ACC112 (cell line): ENCODE measurements at regions not wholly inside any gene's neighbourhood (a gene's known extent, or its start where the extent isn't known, plus 50 kb on each side); places are given as distances from the start of the nearest gene placed in this dataset.

Experiments used
- H2AFZ ChIP-seq: fragments of 200-600 bp; sonication (generic); one replicate; pipeline ENCODE4 v1.6.0; 2017; ENCODE audit warnings: antibody characterized with exemption, low read length; ENCODE audit not compliant: unreplicated experiment
- H3K27ac ChIP-seq: fragments of 200-600 bp; sonication (generic); 2 replicates; pipeline ENCODE4 v1.5.1; 2014; ENCODE audit warnings: low read depth, mild to moderate bottlenecking, antibody characterized with exemption, low read length, moderate library complexity
- H3K27me3 ChIP-seq: fragments of 200-600 bp; sonication (generic); 2 replicates; pipeline ENCODE4 v1.6.1; 2014; ENCODE audit warnings: mild to moderate bottlenecking, antibody characterized with exemption, low read length, moderate library complexity, mixed read lengths; ENCODE audit not compliant: insufficient read depth
- H3K36me3 ChIP-seq: fragments of 200-600 bp; sonication (generic); 2 replicates; pipeline ENCODE4 v1.6.1; 2016; ENCODE audit warnings: mild to moderate bottlenecking, antibody characterized with exemption, low read length, moderate library complexity, mixed read lengths; ENCODE audit not compliant: insufficient read depth
- H3K4me1 ChIP-seq: fragments of 200-600 bp; sonication (generic); one replicate; pipeline ENCODE4 v1.6.1; 2016; ENCODE audit warnings: low read length, mixed read lengths; ENCODE audit not compliant: insufficient read depth, unreplicated experiment, control insufficient read depth
- H3K4me3 ChIP-seq: fragments of 200-600 bp; sonication (generic); 2 replicates; pipeline ENCODE4 v1.5.1; 2014; ENCODE audit warnings: mild to moderate bottlenecking, low read depth, low read length
- H3K79me2 ChIP-seq: fragments of 200-600 bp; sonication (generic); one replicate; pipeline ENCODE4 v1.6.0; 2016; ENCODE audit warnings: low read length; ENCODE audit not compliant: control insufficient read depth, unreplicated experiment, insufficient read depth

DNA sequence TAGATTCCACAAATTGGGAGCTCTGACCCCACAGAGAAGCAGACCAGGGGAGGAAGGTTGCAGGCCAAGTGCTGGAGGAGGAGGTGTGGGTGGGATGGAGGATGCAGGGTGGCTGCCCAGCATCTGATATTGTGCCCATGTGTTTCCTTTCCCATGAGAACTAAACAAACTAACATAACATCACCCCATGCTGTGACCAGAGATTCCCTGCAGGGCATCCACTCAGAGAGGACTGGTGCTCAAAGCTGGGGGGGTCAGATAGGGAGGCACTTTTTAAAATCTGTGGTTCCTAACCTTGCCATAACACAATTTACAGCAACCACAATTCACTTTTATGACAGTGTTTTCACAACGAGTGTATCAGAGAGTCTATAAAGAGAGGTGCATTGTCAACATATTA, 1277.6 kb downstream of the AACS start:
- Histone ChIP-seq H3K79me2 (no peaks in the 10 kb centered on the region), H3K4me1 (peaks cover 8% of the 10 kb centered on the region), H3K4me3 (no peak overlapping the region), H3K27me3 (no peaks in the 10 kb centered on the region), H2AFZ (no peak overlapping the region), H3K27ac (no peak overlapping the region), H3K36me3 (no peaks in the 10 kb centered on the region)

DNA sequence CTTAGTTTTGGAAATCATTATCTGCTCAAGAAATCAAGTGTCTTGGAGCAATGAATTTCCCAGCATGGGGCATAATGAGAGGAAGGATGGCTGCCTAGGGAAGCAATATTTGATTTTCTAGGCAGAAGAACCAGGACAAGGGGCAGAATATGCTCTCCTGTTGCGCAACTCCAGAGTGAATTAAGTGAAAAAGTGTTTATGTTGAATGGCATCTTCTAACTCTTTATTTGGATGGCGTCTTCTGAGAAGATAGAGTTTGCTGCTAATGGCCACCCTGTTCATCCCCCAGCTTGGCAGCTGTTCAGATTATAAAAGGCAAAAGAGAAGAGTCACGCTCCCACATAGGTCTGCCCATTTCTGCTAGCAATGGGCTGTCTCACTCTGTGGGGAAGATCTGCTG, 1278.1 kb downstream of the AACS start:
- H3K4me3 ChIP-seq: no peak overlapping the region
- peaks cover 3% of the 10 kb centered on the region for H3K4me1 ChIP-seq
- no peaks in the 10 kb centered on the region for H3K27me3 ChIP-seq
- H3K36me3 ChIP-seq: no peaks in the 10 kb centered on the region
- no peak overlapping the region for H2AFZ ChIP-seq
- no peak overlapping the region for H3K27ac ChIP-seq
- H3K79me2 ChIP-seq: no peaks in the 10 kb centered on the region

DNA sequence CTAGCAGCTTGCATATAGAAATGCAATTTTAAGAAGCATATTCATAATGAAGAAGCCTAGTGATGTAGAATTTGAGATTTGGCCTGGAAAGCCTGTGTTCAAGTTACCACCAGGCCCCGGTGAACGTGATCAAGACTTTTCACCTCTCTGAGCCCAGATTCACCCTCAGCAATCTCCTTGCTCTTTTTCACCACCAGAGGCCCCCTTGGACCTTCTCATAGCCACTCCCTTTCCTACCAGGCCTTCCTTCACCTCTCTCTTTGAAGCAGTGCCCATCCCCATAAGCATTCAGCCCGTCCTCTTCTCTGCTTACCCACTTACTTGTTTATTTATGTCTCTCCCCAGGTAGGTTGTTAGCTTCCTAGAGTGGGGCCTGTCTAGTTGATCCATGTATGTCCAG, 1280.9 kb downstream of the AACS start:
- no peaks in the 10 kb centered on the region for H3K79me2 ChIP-seq
- H3K4me3 ChIP-seq: no peak overlapping the region
- no peak overlapping the region for H2AFZ ChIP-seq
- H3K4me1 ChIP-seq: no peaks in the 10 kb centered on the region
- no peaks in the 10 kb centered on the region for H3K27me3 ChIP-seq
- no peaks in the 10 kb centered on the region for H3K36me3 ChIP-seq
- H3K27ac ChIP-seq: no peak overlapping the region

DNA sequence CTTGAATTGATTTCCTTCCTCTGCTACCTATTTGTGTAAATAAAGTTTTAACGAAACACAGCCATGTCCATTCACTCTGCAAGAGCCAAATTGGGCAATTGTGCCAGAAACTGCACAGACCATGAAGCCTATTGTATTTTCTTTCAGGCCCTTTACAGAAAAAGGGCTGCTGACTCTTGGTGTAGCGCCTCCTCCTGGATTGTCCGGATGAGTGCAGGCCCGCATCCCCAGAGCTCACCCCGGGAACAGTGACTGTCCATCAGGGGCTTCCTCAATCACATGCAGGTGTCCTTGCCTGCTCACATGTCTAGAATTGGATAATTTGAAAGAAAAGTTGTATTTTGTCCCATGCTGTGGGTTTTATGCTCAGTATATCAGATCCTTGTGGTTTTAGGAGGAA, 1282.2 kb downstream of the AACS start:
- no peak overlapping the region for H2AFZ ChIP-seq
- no peaks in the 10 kb centered on the region for H3K27me3 ChIP-seq
- no peaks in the 10 kb centered on the region for H3K79me2 ChIP-seq
- no peak overlapping the region for H3K4me3 ChIP-seq
- H3K4me1 ChIP-seq: no peaks in the 10 kb centered on the region
- no peak overlapping the region for H3K27ac ChIP-seq
- H3K36me3 ChIP-seq: no peaks in the 10 kb centered on the region

DNA sequence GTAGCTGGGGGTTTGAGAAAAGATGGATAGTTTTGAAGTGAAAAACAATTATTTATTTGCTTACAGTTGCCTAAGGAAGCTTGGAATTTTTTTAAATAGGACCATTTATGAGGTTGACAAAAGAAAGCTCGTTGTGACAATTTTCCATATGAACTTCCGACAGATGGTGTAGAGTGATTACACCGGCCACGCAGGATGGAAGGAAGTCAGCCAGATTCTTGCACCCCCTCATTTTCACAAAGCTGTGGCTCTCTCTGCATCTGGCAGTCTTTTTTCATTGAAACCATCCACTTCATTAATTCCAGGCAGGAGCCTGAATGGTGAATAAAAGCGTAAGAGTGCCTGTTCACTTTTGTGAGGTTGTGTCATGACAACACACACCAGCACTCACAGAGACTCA, 1284.1 kb downstream of the AACS start:
- no peaks in the 10 kb centered on the region for H3K36me3 ChIP-seq
- H3K27me3 ChIP-seq: no peaks in the 10 kb centered on the region
- no peak overlapping the region for H3K4me3 ChIP-seq
- no peak overlapping the region for H2AFZ ChIP-seq
- no peak overlapping the region for H3K27ac ChIP-seq
- peaks cover 6% of the 10 kb centered on the region for H3K4me1 ChIP-seq
- H3K79me2 ChIP-seq: no peaks in the 10 kb centered on the region

DNA sequence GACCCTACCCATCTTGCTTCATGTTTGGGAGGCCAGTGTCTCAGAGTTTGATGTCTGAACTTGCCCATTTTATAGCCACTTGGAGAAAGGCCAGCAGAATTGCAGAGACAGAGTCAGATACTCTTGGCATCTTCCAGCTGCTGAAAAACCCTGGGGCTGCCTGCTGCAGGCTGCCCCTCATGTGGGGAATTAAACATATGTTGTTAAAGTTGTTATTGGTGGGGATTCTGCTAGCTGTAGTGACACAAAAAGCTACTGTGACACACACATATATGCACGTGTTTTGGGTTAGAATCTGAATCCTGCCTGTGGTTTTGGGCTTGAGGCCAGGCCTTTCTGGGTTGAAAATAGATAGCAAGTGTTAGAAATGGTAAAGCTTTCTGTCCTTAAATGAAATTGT, 1288.4 kb downstream of the AACS start:
- Histone ChIP-seq H2AFZ (peak overlapping the region; percentile 11), H3K27ac (no peak overlapping the region), H3K27me3 (no peaks in the 10 kb centered on the region), H3K79me2 (no peaks in the 10 kb centered on the region), H3K36me3 (no peaks in the 10 kb centered on the region), H3K4me1 (peaks cover 6% of the 10 kb centered on the region), H3K4me3 (no peak overlapping the region)

- Histone ChIP-seq H3K27ac (no peak overlapping the region), H2AFZ (no peak overlapping the region), H3K36me3 (no peaks in the 10 kb centered on the region), H3K4me1 (peaks cover 6% of the 10 kb centered on the region), H3K4me3 (no peak overlapping the region), H3K27me3 (no peaks in the 10 kb centered on the region), H3K79me2 (no peaks in the 10 kb centered on the region)
These were observed 1289.4 kb downstream of the AACS start for GRCh38 chr12:126354633-126355032.

GRCh38 chr12:126355346-126355745, 1290.1 kb downstream of the AACS start:
- Histone ChIP-seq H3K36me3 (no peaks in the 10 kb centered on the region), H3K4me1 (peaks cover 6% of the 10 kb centered on the region), H3K79me2 (no peaks in the 10 kb centered on the region), H3K27me3 (no peaks in the 10 kb centered on the region), H2AFZ (no peak overlapping the region), H3K27ac (no peak overlapping the region), H3K4me3 (no peak overlapping the region)

- Histone ChIP-seq H3K27me3 (no peaks in the 10 kb centered on the region), H3K27ac (no peak overlapping the region), H3K4me3 (no peak overlapping the region), H3K36me3 (no peaks in the 10 kb centered on the region; the same call in 1 of the 2 replicates), H2AFZ (no peak overlapping the region), H3K79me2 (no peaks in the 10 kb centered on the region), H3K4me1 (peaks cover 7% of the 10 kb centered on the region)
These were observed 1293.6 kb downstream of the AACS start for GRCh38 chr12:126358806-126359205.

DNA sequence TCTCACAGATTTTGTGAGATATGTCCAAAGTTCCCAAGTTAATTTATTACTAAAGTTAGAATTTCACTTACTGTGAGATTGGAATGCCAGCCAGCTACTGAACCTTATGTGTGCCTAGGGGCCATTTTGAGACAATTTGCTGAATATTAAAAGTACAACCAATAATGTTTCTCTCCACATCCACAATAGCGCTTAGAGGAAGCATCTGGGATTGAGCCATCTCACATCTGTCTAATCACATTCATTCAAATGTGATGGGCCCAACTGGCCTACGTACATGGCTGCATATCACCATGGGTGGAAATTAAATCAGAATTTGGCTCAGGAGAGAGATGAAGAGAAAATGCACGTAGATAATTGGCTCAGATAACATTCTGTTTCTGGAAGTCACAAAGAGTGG, 1294.0 kb downstream of the AACS start:
- Histone ChIP-seq H3K36me3 (no peaks in the 10 kb centered on the region; the same call in 1 of the 2 replicates), H2AFZ (no peak overlapping the region), H3K4me1 (peaks cover 7% of the 10 kb centered on the region), H3K27ac (no peak overlapping the region), H3K27me3 (no peaks in the 10 kb centered on the region), H3K4me3 (no peak overlapping the region), H3K79me2 (no peaks in the 10 kb centered on the region)

GRCh38 chr12:126361804-126362203, 1296.6 kb downstream of the AACS start:
- no peaks in the 10 kb centered on the region for H3K79me2 ChIP-seq
- no peak overlapping the region for H3K27ac ChIP-seq
- H3K4me1 ChIP-seq: peaks cover 7% of the 10 kb centered on the region
- H3K27me3 ChIP-seq: no peaks in the 10 kb centered on the region
- no peak overlapping the region for H3K4me3 ChIP-seq
- no peak overlapping the region for H2AFZ ChIP-seq
- no peaks in the 10 kb centered on the region; the same call in 1 of the 2 replicates for H3K36me3 ChIP-seq
